ENCODE measurements at regions not wholly inside any gene's neighbourhood (a gene's known extent, or its start where the extent isn't known, plus 50 kb on each side); places are given as distances from the start of the nearest gene placed in this dataset.

DNA sequence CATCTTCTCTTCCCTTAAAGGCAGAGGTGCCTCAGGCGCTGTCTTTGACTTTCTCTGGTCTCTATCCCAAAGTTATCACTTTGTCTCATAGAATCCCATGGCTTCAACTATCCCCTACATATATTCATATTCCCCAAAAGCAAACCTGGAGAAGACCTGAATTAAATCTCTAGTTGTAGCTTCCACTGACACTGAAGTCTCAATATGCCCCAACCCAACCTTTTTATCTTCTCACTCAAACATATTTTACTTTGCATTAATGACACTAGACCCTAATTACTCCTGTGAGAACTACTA is 354.5 kb upstream of the DUSP10 start:
- H3K27ac Mint-ChIP-seq = no peak overlapping the region
- H3K9me3 Mint-ChIP-seq = no peaks in the 10 kb centered on the region
- ATAC-seq (no peak), DNase-seq (no peak)
- no peak overlapping the region for H3K4me3 ChIP-seq (ENCODE audit: low read length)
- H3K4me3 Mint-ChIP-seq = no peak overlapping the region
- H3K9me3 ChIP-seq (ENCODE audit: control insufficient read depth in 2 of 3, low read length in 3 of 3) = no peaks in the 10 kb centered on the region
- H3K4me1 ChIP-seq (ENCODE audit: control insufficient read depth in 2 of 2, insufficient read depth in 2 of 2, low read length in 2 of 2) = no peaks in the 10 kb centered on the region
- H3K36me3 Mint-ChIP-seq = no peaks in the 10 kb centered on the region
- ChIA-PET POLR2A (interaction anchor here (0.5 to 1.0 kb wide), 2 partner anchors 326 to 359 kb away, joined by 3 read pairs; no protein-coding TSS in a partner anchor), CTCF (interaction anchor here (1.0 to 5.3 kb wide), 4 partner anchors 11 to 359 kb away, joined by 3 to 99 read pairs (median 4); no protein-coding TSS in a partner anchor)
- H3K27ac ChIP-seq (ENCODE audit: low read depth, low read length) = no peak overlapping the region
- H3K27me3 Mint-ChIP-seq = peaks cover 0 to 5% (median 4%) of the 10 kb centered on the region in 5 donors
- H3K4me1 Mint-ChIP-seq = peaks cover 0 to 2% (median 0%) of the 10 kb centered on the region in 7 donors
- intact Hi-C loops (cut with micrococcal nuclease) = loop anchor here (1.0 to 5.0 kb wide), 4 partner anchors 359 to 618 kb away; no protein-coding TSS in a partner anchor
- H3K27me3 ChIP-seq (ENCODE audit: control insufficient read depth in 2 of 2, insufficient read depth in 2 of 2, low read length in 2 of 2) = no peaks in the 10 kb centered on the region
- no peaks in the 10 kb centered on the region for H3K36me3 ChIP-seq (ENCODE audit: control insufficient read depth in 2 of 3, insufficient read depth in 3 of 3, low read length in 3 of 3)

DNA sequence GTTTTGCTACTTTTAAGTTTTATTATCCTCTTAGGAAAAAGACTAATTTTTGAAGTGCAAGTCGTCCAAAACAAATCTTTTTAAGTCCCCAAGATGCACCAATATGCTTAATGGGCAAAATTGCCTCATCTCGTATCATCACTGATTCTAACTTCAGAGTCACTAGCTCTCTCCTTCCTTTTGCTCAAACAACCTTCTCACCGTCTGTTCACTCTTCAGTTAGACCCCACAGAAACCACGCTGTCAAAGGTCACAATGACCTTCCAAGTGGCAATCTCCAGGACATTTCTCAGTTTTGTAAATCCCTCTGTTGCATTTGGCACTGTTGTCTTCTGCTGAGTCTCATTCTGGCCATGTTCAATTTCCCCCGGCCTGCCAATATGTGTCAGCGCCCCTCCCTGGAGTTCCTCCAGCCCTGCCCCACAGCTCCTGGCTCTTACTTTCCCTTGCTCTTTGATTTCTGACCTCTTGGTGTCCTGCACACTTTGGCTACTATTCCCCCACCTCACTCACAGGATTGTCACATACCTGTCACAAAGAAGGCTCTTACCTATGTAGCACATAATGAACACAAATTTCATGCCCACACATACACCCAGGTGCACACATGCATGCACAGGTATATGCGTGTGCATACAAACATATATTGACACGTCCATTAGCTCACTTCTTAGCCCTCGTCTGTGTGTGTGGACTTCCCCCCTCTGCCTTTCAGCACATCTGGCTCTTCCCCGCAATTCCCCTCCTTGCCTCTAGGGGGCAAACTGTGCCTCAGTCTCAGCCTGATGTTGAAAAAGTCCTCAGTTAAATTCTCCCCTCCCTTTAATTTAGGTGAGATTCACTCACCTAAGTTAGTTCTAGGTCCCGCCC is 354.0 kb upstream of the DUSP10 start:
- Histone ChIP-seq H3K27ac (ENCODE audit: low read depth, low read length) (no peak overlapping the region), H3K36me3 (ENCODE audit: control insufficient read depth in 2 of 3, insufficient read depth in 3 of 3, low read length in 3 of 3) (no peaks in the 10 kb centered on the region), H3K27me3 (ENCODE audit: control insufficient read depth in 2 of 2, insufficient read depth in 2 of 2, low read length in 2 of 2) (no peaks in the 10 kb centered on the region), H3K9me3 (ENCODE audit: control insufficient read depth in 2 of 3, low read length in 3 of 3) (no peaks in the 10 kb centered on the region), H3K4me1 (ENCODE audit: control insufficient read depth in 2 of 2, insufficient read depth in 2 of 2, low read length in 2 of 2) (no peaks in the 10 kb centered on the region), H3K4me3 (ENCODE audit: low read length) (no peak overlapping the region)
- Mint-ChIP-seq H3K27me3 (peaks cover 0 to 5% (median 0%) of the 10 kb centered on the region in 5 donors), H3K4me3 (no peak overlapping the region), H3K4me1 (no peaks in the 10 kb centered on the region), H3K9me3 (no peaks in the 10 kb centered on the region), H3K36me3 (no peaks in the 10 kb centered on the region), H3K27ac (no peak overlapping the region)
- DNase-seq (peak; percentile 31 to 71 (median 58)), ATAC-seq (peak; percentile 85)
- intact Hi-C loops (cut with micrococcal nuclease) = loop anchor here (1.0 to 5.0 kb wide), 4 partner anchors 359 to 618 kb away; no protein-coding TSS in a partner anchor
- CTCF ChIA-PET = interaction anchor here (0.6 to 5.3 kb wide), 8 partner anchors 15 to 369 kb away, joined by 3 to 99 read pairs (median 3); no protein-coding TSS in a partner anchor
- POLR2A ChIA-PET = interaction anchor here (0.5 to 1.0 kb wide), 3 partner anchors 326 to 615 kb away, joined by 3 read pairs; no protein-coding TSS in a partner anchor

DNA sequence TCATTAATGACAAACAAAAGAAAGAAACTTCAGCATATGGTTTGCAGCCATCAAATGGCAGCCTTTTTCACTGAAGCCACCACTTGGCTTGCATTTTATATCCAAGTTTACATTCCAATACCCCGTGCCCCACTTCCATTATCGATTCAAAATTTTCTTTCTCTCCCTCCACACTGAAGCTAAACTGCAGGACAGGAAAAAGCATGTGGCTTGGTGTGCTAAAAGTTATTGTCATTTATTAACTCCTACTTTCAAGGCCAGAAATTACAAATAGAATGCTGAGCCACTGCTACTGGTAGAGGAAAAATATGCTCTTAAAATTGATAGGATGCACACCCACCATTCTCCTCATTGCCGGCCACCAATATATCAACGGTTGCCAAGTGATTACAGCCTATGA is 351.6 kb upstream of the DUSP10 start:
- H3K27ac ChIP-seq (ENCODE audit: low read depth, low read length) = no peak overlapping the region
- Mint-ChIP-seq H3K4me1 (no peaks in the 10 kb centered on the region), H3K27me3 (peaks cover 0 to 5% (median 4%) of the 10 kb centered on the region in 5 donors), H3K27ac (no peak overlapping the region), H3K36me3 (no peaks in the 10 kb centered on the region), H3K4me3 (no peak overlapping the region), H3K9me3 (no peaks in the 10 kb centered on the region)
- no peak overlapping the region for H3K4me3 ChIP-seq (ENCODE audit: low read length)
- ChIA-PET POLR2A (no interaction called here), CTCF (interaction anchor here (5.3 kb wide), 1 partner anchor 362 kb away, joined by 99 read pairs; no protein-coding TSS in a partner anchor)
- H3K36me3 ChIP-seq (ENCODE audit: control insufficient read depth in 2 of 3, insufficient read depth in 3 of 3, low read length in 3 of 3) = no peaks in the 10 kb centered on the region
- H3K9me3 ChIP-seq (ENCODE audit: control insufficient read depth in 2 of 3, low read length in 3 of 3) = no peaks in the 10 kb centered on the region
- H3K27me3 ChIP-seq (ENCODE audit: control insufficient read depth in 2 of 2, insufficient read depth in 2 of 2, low read length in 2 of 2) = no peaks in the 10 kb centered on the region
- no peak for DNase-seq
- intact Hi-C loops (cut with micrococcal nuclease) = no loop called here
- H3K4me1 ChIP-seq (ENCODE audit: control insufficient read depth in 2 of 2, insufficient read depth in 2 of 2, low read length in 2 of 2) = no peaks in the 10 kb centered on the region
- no peak for ATAC-seq

DNA sequence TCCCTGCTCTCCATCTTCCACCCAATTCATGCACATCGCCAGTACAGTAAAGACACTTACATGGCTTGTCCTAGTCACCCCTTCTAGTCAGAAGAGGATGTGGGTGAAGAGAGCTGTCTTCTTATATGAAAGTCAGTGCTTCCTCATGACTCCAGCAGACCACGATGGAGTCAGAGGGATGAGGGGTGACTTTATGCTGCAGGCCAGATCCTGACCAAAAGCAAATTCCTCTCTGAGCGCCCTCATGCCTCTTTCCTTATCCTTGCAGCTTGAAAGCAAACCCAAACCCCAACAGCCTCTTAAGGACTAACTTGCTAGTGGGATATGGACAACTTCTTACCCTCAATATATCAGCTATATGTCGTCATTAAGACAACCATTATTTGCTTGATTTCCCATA is 348.2 kb upstream of the DUSP10 start:
- Mint-ChIP-seq H3K4me1 (no peaks in the 10 kb centered on the region), H3K27me3 (peaks cover 4 to 16% (median 11%) of the 10 kb centered on the region in 5 donors), H3K9me3 (peaks cover 0 to 5% (median 3%) of the 10 kb centered on the region in 11 donors), H3K27ac (no peak overlapping the region), H3K36me3 (peaks cover 0 to 5% (median 3%) of the 10 kb centered on the region in 5 donors), H3K4me3 (no peak overlapping the region)
- H3K27me3 ChIP-seq (ENCODE audit: control insufficient read depth in 2 of 2, insufficient read depth in 2 of 2, low read length in 2 of 2) = no peaks in the 10 kb centered on the region
- DNase-seq (no peak), ATAC-seq (no peak)
- CTCF ChIA-PET = no interaction called here
- POLR2A ChIA-PET = no interaction called here
- no peaks in the 10 kb centered on the region for H3K4me1 ChIP-seq (ENCODE audit: control insufficient read depth in 2 of 2, insufficient read depth in 2 of 2, low read length in 2 of 2)
- H3K27ac ChIP-seq (ENCODE audit: low read depth, low read length) = no peak overlapping the region
- intact Hi-C loops (cut with micrococcal nuclease) = no loop called here
- H3K4me3 ChIP-seq (ENCODE audit: low read length) = no peak overlapping the region
- no peaks in the 10 kb centered on the region for H3K36me3 ChIP-seq (ENCODE audit: control insufficient read depth in 2 of 3, insufficient read depth in 3 of 3, low read length in 3 of 3)
- no peaks in the 10 kb centered on the region for H3K9me3 ChIP-seq (ENCODE audit: control insufficient read depth in 2 of 3, low read length in 3 of 3)

DNA sequence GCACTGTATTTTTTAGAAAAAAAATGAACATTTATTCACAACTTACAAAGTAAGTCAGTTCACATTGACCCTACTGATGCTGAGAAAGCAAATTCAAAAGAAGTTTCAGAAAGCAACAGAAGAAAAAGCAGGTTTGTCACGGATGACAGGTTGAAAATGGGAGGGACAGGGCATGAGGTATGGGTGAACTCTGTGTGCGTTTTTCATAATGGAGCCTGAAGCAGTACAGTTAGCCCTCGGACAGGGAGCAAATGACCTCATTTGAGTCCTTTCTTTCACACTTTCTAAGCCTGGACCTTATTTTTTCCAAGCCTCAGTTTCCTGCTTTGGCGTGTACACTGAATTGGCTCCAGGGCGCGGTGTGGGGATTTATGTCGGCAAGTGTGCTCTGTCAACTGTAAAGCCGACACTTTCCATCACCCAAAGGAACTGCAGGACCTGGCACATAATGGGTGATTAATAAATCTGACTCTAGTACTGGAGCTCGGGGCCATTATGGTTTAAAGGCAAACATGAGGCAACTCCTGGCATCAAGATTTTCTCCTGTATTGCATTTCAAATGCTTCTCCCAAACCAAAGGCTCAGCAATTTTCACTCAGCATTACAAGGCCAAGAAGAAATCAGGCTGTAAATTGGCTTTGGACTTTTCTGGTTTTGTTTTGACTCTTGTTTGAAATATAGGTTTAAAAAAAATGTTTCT is 345.5 kb upstream of the DUSP10 start:
- ATAC-seq = no peak
- CTCF ChIA-PET = no interaction called here

DNA sequence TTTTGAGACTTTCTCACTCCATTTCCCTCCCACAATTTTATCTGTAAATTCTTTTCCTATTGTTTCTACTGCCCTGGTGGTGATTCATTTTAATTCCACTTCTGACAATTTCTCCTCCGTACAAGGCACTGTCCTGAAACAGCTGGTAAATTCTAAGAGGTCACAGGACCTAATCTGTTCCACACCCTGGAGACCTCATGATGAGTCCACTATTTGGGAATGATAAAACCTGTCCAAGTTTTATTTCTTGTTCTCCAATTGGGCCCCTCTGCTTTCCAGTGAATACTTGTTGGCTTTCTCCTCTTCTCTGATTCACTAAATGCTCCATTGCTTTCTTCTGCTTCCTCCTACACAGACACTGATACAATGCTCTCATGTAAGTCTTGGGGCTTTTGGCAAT is 343.1 kb upstream of the DUSP10 start:
- Histone ChIP-seq H3K36me3 (ENCODE audit: control insufficient read depth in 2 of 3, insufficient read depth in 3 of 3, low read length in 3 of 3) (no peaks in the 10 kb centered on the region), H3K27ac (ENCODE audit: low read depth, low read length) (no peak overlapping the region), H3K4me3 (ENCODE audit: low read length) (no peak overlapping the region), H3K4me1 (ENCODE audit: control insufficient read depth in 2 of 2, insufficient read depth in 2 of 2, low read length in 2 of 2) (no peaks in the 10 kb centered on the region), H3K9me3 (ENCODE audit: control insufficient read depth in 2 of 3, low read length in 3 of 3) (no peaks in the 10 kb centered on the region), H3K27me3 (ENCODE audit: control insufficient read depth in 2 of 2, insufficient read depth in 2 of 2, low read length in 2 of 2) (no peaks in the 10 kb centered on the region)
- H3K9me3 Mint-ChIP-seq = peaks cover 0 to 15% (median 6%) of the 10 kb centered on the region in 11 donors
- DNase-seq (no peak), ATAC-seq (no peak)
- peaks cover 0 to 10% (median 7%) of the 10 kb centered on the region in 5 donors for H3K36me3 Mint-ChIP-seq
- no peak overlapping the region for H3K27ac Mint-ChIP-seq
- POLR2A ChIA-PET = no interaction called here
- intact Hi-C loops (cut with micrococcal nuclease) = no loop called here
- peaks cover 5 to 24% (median 14%) of the 10 kb centered on the region in 5 donors for H3K27me3 Mint-ChIP-seq
- H3K4me3 Mint-ChIP-seq = no peak overlapping the region
- CTCF ChIA-PET = interaction anchor here (0.6 kb wide), 1 partner anchor 85 kb away, joined by 7 read pairs; no protein-coding TSS in a partner anchor
- no peaks in the 10 kb centered on the region for H3K4me1 Mint-ChIP-seq

More for the DNA sequence above, 345.5 kb upstream of the DUSP10 start:
- Mint-ChIP-seq H3K9me3 (peaks cover 0 to 15% (median 6%) of the 10 kb centered on the region in 11 donors), H3K27ac (no peak overlapping the region), H3K36me3 (peaks cover 0 to 10% (median 7%) of the 10 kb centered on the region in 5 donors), H3K4me1 (no peaks in the 10 kb centered on the region), H3K27me3 (peaks cover under 1 to 21% (median 14%) of the 10 kb centered on the region in 5 donors), H3K4me3 (no peak overlapping the region)
- Histone ChIP-seq H3K4me3 (ENCODE audit: low read length) (no peak overlapping the region), H3K9me3 (ENCODE audit: control insufficient read depth in 2 of 3, low read length in 3 of 3) (no peaks in the 10 kb centered on the region), H3K27me3 (ENCODE audit: control insufficient read depth in 2 of 2, insufficient read depth in 2 of 2, low read length in 2 of 2) (no peaks in the 10 kb centered on the region), H3K4me1 (ENCODE audit: control insufficient read depth in 2 of 2, insufficient read depth in 2 of 2, low read length in 2 of 2) (no peaks in the 10 kb centered on the region), H3K27ac (ENCODE audit: low read depth, low read length) (no peak overlapping the region), H3K36me3 (ENCODE audit: control insufficient read depth in 2 of 3, insufficient read depth in 3 of 3, low read length in 3 of 3) (no peaks in the 10 kb centered on the region)
- intact Hi-C loops (cut with micrococcal nuclease) = no loop called here
- POLR2A ChIA-PET = no interaction called here
- no peak for DNase-seq

Measured in naive thymus-derived CD4-positive, alpha-beta T cell (primary cell).